ENCODE measurements at regions not wholly inside any gene's neighbourhood (a gene's known extent, or its start where the extent isn't known, plus 50 kb on each side); places are given as distances from the start of the nearest gene placed in this dataset.
"Not testable (repeated sequence)": the region's sequence is repeated elsewhere in the genome, so short reads cannot be mapped to it uniquely, and the experiment has no call there.

- DNase-seq (ENCODE audit: low read depth), result no peak
These were observed 112.9 kb upstream of the WARS2 start for GRCh38 chr1:119253366-119253765.

- no peak for DNase-seq (ENCODE audit: low read depth)
These were observed 113.7 kb upstream of the WARS2 start for GRCh38 chr1:119254067-119254720.

- DNase-seq (ENCODE audit: low read depth), result not testable (repeated sequence)
These were observed 112.5 kb upstream of the HAO2 start for GRCh38 chr1:119256089-119256488.

GRCh38 chr1:119260506-119260905, 108.1 kb upstream of the HAO2 start:
- no peak for DNase-seq (ENCODE audit: low read depth)

- DNase-seq (ENCODE audit: low read depth), result no peak
These were observed 102.2 kb upstream of the HAO2 start for GRCh38 chr1:119266386-119266785.

DNA sequence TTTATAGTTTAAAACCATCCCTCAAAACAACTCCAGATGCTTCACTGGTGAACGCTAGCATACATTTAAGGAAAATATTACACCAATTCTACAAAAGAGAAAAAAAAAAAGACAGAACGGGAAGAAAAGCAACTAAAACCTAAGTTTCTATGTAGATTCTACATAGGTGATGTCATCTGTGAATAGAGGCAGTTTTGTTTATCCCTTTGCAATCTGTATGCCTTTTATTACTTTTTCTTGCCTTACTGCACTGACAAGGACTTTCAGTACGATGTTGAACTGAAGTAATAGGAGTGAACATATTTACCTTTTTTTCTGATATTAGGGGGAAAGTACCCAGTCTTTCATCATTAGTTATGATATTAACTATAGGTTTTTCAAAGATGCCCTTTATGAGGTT, 101.7 kb upstream of the HAO2 start:
- no peak for DNase-seq (ENCODE audit: low read depth)

- not testable (repeated sequence) for DNase-seq (ENCODE audit: low read depth)
These were observed 101.3 kb upstream of the HAO2 start for GRCh38 chr1:119267288-119267687.

GRCh38 chr1:119268879-119269278, 99.7 kb upstream of the HAO2 start:
- no peak for DNase-seq (ENCODE audit: low read depth)

- peak; percentile 7 for DNase-seq (ENCODE audit: low read depth)
These were observed 93.1 kb upstream of the HAO2 start for GRCh38 chr1:119275145-119276134.

GRCh38 chr1:119276558-119276957, 92.0 kb upstream of the HAO2 start:
- no peak for DNase-seq (ENCODE audit: low read depth)

DNA sequence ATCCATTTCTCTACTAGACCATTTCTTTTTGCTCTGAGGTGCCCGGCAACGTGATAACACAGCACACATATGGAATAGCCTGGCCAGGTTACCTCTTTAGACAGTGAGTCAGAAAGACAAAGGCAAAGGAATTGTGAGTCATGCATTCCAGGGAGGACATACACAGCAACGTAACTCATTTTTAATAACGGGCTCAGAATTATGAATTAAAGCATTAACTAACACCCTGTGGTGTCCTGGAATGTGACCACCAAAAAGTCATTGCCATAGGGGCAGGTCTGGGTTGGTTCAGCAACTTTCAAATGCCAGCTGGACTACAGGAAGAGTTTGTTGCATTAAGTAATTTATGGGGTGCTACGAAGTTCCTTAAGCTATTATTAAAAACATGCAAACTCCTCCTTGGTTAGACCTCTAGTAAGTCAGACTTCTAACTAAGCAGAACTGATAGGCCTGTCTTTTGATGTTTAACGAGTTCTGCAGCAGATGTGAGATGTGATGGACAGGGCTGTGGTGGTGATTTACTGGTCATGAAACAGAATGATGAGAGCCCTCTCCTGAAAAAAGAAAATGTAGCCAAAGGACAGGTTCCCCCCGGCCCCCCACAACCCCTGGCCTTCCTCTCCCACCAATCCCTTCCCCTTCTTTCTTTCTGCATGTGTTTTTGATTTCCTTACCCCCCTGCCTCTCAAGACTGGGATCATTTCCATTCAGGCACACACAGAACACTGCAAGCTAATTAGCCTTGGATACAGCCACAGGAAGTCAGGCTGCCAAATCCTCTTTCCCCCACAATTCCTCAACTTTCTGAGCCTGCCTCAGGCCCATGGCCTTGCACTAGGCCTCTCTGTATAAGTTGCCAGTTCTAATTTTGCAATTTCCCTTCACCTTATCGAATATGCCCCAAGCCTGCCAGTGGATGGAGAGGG, 88.9 kb upstream of the HAO2 start:
- no peak for DNase-seq (ENCODE audit: low read depth)

- no peak for DNase-seq (ENCODE audit: low read depth)
These were observed 83.1 kb upstream of the HAO2 start for GRCh38 chr1:119285482-119285881.

DNA sequence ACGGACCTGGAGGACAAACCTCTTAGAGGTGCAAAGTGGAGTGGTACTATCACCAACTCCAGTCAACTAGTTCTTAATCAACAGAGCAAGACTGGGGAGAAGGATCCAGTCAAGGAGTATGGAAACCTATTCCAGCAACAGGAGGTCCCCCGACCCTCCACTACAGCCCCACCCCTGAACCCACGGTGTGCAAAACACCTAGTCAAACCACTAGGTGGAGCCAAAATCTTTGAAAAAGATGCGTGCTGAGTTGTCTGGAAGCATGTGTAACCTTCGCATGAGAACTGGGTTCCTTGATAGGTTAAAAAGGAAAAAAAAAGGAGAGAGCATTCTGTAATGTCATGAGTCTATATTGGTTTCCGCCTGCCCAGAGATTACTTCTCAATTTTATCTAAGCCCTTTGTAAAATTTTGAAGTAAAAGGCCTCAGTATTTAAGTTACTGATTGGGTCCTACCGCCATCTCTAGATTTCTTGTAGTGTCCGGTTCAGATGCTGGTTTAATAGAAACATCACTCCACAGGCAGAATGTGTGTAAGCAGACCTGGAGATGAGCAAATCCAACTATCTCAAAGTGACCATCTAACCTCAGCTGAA, 81.9 kb upstream of the HAO2 start:
- peak; percentile 4 for DNase-seq (ENCODE audit: low read depth)

- DNase-seq (ENCODE audit: low read depth), result no peak
These were observed 79.8 kb upstream of the HAO2 start for GRCh38 chr1:119288751-119289150.

DNA sequence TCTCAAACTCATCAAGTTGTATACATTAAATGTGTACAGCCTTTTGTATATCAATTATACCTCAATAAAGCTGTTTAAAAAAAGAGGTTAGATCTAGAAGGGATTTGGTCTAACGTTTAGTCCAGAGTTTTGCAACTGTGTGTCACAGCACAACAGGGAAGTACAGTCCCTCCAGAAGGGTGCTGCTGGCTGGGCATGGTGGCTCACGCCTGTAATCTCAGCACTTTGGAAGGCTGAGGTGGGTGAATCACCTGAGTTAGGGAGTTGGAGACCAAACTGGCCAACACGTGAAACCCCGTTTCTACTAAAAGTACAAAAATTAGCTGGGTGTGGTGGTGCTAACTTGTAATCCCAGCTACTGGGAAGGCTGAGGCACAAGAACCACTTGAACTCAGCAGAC, 78.3 kb upstream of the HAO2 start:
- no peak for DNase-seq (ENCODE audit: low read depth)

GRCh38 chr1:119291611-119292206, 76.9 kb upstream of the HAO2 start:
- no peak for DNase-seq (ENCODE audit: low read depth)

GRCh38 chr1:119293797-119294196, 74.8 kb upstream of the HAO2 start:
- no peak for DNase-seq (ENCODE audit: low read depth)

DNA sequence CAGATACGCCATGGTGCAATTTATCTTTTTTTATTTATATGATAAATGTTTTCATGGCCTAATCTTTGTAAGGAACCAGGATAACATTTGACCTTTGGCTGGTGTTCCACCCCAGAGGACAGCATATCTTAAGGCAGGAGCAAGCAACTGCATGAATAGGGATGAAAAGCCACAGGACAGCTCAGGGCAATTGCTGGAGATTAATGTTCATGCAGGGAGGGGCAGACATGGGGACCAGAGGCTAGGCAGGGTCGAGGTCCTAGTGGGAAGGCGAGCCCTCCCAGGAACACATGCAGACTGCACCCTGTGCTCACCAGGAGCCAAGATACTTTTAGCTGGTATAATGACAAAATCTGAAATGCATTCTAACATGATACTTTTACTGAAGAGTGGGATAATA, 74.4 kb upstream of the HAO2 start:
- DNase-seq (ENCODE audit: low read depth), result no peak

GRCh38 chr1:119294722-119295121, 73.9 kb upstream of the HAO2 start:
- no peak for DNase-seq (ENCODE audit: low read depth)

DNA sequence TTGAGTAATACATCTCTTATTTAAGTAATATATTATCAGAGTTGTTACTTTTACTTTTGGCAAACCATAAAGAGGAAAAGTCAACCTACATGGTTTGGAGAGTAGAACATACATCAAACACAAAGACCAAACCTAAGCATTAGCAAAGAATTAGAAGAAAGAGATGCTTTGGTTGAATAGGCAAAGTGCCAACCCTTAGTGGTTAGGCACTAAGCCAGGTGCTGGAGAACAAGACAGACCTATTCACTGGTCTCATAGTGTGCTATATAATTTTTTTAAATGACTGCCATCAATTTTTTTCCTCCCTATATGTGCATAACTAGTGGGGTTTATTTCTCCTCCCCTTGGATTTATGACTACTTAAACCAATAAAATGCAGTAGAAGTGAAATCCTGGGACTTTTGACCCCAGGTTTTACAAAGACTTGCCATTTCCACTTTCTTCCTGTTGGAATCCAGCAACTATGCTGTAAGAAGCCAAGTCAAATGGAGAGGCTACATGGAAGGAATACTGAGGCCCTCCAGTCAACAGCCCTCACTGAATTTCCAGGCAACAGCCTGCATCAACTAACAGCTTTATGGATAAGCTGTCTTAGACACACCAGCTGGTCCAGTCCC, 69.8 kb upstream of the HAO2 start:
- no peak for DNase-seq (ENCODE audit: low read depth)

DNA sequence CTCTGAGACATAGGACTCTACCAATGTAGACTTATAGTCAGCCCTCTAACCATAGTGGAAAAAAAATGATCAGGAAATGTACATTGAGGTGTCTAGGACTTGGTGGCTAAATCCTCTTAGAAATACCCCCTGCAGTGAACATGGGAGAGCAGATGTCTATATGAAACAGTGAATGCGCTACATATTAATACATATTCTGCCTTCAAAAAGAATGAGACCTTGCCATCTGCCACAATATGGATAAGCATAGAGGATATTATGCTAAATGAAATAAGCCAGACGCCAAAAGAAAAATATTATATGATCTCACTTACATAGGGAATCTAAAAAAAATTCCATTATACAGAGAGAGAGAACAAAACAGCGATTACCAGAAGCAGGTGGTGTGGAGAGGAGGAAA, 66.6 kb upstream of the HAO2 start:
- no peak for DNase-seq (ENCODE audit: low read depth)
